HG02981 (cell line): ENCODE measurements at regions not wholly inside any gene's neighbourhood (a gene's known extent, or its start where the extent isn't known, plus 50 kb on each side); places are given as distances from the start of the nearest gene placed in this dataset.
"Not testable (repeated sequence)": the region's sequence is repeated elsewhere in the genome, so short reads cannot be mapped to it uniquely, and the experiment has no call there.

Experiments
- ATAC-seq: cut with Tn5 transposase; IDR thresholded peaks from one replicate; pipeline ENCODE4 v1.9.1; 2021; ENCODE audit warnings: mild to moderate bottlenecking, moderate library complexity; ENCODE audit not compliant: unreplicated experiment

DNA sequence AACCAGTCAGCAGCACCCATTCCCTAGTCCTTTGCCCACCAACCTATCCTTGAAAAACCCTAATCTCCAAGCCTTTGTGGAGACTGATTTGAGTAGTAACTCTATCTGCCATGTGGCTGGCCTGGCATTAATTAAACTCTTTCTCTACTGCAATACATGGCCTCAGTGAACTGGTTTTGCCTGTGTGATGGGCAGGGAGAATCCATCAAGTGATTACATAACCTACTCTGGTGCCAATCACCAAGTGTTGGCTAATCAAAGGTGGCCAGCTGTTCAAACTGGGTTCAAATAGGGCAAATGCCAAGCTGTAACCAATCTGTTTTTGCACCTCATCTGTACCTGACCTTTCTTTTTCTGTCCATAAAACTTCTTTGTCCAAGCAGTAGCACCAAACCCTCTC, 139.8 kb upstream of the XPO1 start:
- no peak for ATAC-seq

DNA sequence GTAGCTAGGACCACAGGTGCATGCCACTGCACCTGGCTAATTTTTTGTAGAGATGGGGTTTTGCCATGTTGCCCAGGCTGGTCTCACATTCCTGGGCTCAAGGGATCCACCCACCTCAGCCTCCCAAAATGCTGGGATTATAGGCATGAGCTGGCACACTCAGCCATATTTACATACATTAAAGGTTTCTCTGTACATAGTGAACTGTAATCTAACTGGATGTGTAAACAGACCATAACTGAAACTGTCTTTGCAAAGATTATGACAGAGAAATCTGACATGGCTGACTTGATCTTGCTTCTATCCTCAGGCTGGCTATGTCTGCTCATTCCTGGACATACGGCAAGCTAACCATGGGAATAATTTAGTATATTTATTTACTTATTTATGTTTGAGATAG, 139.2 kb upstream of the XPO1 start:
- ATAC-seq: no peak

DNA sequence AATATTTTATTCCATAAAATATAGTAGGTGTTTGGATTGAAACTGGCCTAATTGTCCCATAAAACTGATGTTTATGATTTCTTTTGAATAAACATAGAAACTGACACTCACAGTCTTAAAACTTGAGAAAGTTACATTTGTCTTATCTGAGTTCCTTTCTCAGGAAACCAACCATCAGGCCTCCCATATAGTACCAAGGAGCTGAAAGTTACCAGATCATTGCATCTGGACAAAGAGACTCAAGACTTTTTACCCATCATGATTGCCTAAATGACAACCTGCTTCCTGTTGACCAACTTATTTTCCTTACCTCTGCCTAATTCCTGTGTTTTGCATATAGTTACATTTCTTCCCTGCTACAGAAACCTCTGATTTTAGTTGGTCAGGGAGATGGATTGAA, 137.0 kb upstream of the XPO1 start:
- no peak for ATAC-seq

GRCh38 chr2:61671561-61672315, 133.6 kb upstream of the XPO1 start:
- no peak for ATAC-seq

DNA sequence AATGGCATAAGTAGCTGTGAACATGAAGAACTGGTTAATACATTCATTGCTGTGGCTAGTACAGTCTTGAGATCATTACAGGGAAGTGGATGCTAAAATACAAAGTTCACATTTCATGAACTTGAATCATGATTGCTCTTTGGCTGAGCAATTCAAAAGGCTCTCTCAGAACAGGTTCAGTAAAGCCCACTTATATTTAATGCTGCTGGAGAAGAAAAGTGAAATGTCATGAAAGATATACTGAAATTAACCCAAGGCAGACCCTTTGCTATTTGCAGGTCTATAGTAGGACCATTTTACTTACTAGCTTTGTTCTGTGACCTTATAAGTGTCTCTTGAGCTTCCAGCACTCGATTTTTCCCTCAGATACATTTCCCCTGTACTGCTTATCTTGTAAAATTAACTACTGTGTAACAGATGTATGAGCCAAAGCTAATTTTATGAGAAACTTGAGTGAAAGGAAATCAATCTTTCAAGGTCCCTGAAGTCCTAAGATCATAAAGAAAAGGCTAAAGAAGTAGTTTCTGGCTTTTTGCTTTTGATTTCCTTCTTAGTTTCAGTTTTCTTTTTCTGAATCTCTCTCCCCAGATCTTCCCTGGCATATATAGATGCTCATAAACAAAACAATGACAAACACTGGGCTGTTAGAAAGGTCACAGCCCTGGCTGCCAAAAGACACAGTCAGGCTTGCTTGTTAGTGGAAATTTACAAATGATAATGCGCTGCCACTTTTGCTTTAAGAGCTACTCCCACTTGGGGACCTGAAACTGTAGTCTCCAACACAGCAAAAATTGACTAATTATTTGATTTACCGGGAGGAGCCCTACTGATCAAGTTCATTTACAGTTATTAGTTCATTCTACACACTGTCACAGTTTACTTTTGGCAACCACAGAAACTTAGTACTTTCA, 132.7 kb upstream of the XPO1 start:
- peak; percentile 60 for ATAC-seq

- no peak for ATAC-seq
Observed at GRCh38 chr2:61664190-61664589, 126.0 kb upstream of the XPO1 start.

- no peak for ATAC-seq
Observed at GRCh38 chr2:61662990-61663389, 124.8 kb upstream of the XPO1 start.

DNA sequence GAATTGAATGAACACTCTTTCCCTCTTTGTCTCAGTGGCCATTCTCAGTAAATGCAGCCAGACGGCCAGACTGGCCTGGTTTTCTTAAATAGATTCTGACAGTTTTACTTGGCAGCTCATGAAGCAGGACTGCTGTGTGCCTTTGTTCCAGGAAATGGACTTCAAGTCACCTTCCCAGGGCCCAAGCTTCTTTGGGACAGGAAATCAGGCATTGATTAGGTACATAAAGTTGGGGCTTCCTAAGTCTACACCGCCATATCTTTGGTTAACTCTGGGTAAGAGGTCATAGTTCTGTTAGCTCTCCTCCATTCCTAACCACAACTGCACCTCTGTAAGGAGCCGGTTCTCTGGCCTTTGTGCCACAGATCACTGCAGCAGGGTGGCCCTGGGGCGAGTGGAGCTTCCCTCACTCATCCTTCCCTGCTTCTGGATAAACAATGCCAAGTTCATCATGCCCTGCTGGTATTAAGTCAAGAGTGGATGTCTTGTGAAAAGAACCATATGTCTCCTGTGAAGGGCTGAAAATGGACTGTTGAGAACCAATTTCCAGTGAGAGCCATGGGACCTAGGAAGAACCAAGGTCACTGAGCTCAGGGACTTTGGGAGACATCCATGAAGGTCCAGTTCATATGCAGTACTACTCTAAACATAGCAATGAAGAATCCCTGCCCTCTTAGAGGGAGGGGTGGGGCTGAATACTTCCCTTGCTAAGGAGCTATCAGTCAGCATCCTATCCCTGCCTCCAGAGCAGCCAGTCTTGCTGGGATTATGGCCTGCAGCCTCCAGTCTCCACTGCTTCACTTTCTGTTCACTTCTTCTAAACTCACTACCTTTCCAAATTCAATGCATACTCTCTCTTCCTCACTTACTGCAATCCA, 122.6 kb upstream of the XPO1 start:
- no peak for ATAC-seq

DNA sequence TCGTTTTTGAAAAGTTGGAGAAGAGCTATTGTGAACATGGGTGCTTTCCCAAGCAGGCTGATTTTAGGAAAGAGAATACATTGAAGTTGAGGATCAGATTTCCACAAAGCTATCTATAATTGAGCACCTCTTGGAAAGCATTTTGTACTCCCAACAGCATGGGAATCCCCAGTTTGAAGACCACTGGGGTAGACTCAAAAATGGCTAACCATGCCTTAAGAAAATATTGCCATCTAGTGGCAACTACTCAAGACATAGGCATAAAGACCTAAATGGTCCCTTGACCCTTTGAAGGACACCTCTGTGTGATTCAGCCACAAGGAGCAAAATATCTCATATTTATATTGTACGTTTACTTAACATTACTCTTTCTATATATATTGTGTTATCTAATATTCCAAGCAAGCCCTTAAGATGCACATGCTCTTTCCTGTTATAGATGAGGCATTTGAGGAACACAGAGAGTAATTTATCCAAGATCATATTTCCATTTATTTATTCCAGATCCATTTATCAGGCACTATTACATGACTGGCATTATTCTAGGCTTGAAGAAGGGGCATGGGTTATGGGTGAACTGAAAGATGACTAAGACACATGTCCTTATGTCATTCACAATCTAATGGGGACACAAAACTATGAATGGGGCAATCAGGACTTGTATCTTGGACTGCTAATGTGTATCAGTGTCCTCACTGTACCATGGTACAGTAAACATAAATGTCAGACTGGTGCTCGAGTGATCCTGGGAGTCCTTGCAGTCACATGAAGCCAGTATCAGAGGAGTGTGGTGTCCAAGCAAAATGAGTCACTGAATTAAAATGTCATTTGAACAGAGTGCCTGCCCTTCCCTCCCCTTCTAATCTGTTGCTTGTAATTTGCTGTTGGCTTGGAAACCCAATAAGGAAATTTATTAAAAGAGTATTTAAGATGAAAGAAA, 121.0 kb upstream of the XPO1 start:
- no peak for ATAC-seq

DNA sequence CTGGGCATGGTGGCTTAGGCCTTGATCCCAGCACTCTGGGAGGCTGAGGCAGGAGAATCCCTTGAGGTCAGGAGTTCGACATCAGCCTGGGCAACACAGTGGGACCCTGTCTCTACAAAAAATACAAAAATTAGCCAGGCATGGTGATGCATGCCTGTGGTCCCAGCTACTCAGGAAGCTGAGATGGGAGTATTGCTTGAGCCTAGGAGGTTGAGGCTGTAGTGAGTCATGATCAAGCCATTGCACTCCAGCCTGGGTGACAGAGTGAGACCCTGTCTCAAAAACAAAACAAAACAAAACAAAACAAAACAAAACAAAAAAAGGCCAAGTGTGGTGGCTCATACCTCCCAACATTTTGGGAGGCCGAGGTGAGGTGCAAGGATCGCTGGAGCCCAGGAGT, 111.8 kb upstream of the XPO1 start:
- ATAC-seq: not testable (repeated sequence)

DNA sequence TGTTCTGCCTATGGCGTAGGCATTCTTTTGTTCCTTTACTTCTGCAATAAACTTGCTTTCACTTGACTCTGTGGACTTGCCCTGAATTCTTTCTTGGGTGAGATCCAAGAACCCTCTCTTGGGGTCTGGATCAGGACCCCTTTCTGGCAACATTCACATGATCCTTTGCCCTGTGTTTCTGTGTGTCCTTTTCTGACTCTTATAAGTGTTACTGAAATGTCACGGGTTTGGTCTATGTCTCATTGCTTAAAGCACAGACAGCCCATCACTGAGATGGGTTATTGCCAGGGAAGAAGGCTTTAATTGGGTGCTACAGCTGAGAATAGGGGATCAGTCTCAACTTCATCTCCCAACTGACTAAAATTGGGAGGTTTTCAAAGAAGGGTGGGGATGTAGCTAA, 110.9 kb upstream of the XPO1 start:
- ATAC-seq: no peak

DNA sequence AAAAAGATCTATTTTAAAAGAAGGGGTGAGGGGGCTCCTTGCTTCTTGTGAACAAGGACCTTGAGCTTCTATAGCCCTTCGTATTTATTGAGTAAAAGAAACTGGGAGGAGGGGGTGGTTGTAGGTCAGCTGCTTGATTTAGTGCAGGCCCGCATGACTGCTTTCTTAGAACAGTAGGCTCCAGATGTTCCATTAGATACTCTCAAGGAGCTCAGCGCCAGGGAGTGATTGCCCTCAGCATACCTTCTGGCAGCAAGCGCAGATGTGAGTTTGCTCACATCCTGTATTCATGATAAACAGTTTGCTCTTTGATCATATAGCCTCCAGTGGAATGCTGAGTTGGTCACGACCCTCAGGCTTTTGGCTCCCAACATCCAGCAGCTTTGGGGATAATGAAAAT, 108.9 kb upstream of the XPO1 start:
- no peak for ATAC-seq

- ATAC-seq: no peak
Observed at GRCh38 chr2:61645911-61646310, 107.8 kb upstream of the XPO1 start.

GRCh38 chr2:61643153-61643552, 105.0 kb upstream of the XPO1 start:
- not testable (repeated sequence) for ATAC-seq

DNA sequence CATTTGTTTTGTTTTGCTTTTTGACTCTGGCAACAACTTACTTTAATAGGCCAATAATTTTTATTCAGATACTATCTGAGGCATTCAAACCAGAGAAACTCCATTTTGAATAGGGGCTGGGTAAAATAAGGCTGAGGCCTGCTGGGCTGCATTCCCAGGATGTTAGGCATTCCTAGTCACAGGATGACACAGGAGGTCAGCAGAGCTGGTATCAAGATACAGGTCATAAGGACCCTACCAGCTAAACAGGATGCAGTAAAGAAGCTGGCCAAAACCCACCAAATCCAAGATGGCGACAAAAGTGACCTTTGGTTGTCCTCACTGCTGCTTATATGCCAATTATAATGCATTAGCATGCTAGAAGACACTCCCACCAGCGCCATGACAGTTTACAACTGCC, 102.2 kb upstream of the XPO1 start:
- ATAC-seq: no peak

DNA sequence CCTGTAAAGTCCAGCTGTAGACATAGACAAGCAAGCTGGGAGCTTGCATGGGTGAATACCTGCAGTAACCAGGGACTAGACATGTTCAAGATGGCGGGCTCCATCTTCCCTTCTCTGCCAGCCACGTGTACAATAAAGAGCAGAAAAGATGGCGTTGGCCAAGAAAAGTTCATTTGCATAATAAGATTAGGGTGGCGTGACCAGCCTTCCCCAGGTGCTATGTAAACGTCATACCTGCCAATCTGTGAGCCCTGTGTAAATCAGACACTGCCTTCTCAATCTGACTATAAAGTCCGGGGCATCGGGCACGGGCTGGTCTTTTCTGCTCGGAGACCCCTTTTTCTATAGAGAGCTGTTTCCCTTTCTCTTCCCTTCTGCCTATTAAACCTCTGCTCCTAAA, 101.6 kb upstream of the XPO1 start:
- ATAC-seq: no peak

GRCh38 chr2:61636686-61637085, 98.5 kb upstream of the XPO1 start:
- ATAC-seq: no peak

- no peak for ATAC-seq
Observed at GRCh38 chr2:61634512-61634911, 96.4 kb upstream of the XPO1 start.

DNA sequence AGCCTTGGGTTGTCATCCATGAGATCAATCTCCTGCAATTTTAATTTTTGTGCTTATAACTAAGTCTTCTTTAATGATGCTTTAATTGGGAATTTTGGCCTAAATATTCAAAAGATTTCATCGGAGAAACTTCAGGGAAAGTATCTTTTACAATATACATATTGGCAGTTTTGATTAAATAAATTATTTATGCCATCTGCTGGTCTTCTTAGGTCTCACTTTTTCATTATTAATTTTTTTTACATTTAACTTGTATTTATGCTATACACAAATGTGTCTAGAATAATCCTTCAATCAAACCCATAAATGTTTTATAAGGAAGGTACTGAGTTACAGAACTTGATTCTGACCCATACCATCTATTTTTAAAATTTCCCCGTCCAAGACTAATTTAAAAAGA, 95.1 kb upstream of the XPO1 start:
- ATAC-seq: no peak
